PC-9 (cell line): ENCODE measurements at regions not wholly inside any gene's neighbourhood (a gene's known extent, or its start where the extent isn't known, plus 50 kb on each side); places are given as distances from the start of the nearest gene placed in this dataset.

Source experiments
- BruUV-seq: library from RNA; stranded (reverse); fragments of 400-500 nt; replicated peaks from 2 replicates; lab custom pipeline; 2021; lab: Mats Ljungman, UMichigan
- CTCF ChIA-PET: fragments of 300-600 bp; sonication (Branson Sonifier 250); formaldehyde crosslinking; loops from one replicate; lab custom pipeline; 2022; ENCODE audit warnings: antibody characterized with exemption; lab: Charles Lee
- POLR2A ChIA-PET: fragments of 300-600 bp; sonication (Branson Sonifier 250); formaldehyde crosslinking; loops from one replicate; lab custom pipeline; 2022; ENCODE audit warnings: antibody characterized with exemption; ENCODE audit not compliant: unreplicated experiment; lab: Charles Lee
- DNase-seq, 2 experiments: peaks; one replicate each; pipeline versions ENCODE4 v3.0.0 to v3.0.0-alpha.2; 2015 to 2022; ENCODE audit warnings: mixed read lengths in 1 of 2
- H2AFZ ChIP-seq: fragments of 200-600 bp; sonication (generic); 2 replicates; pipeline ENCODE4 v1.8.1; 2017; ENCODE audit warnings: antibody characterized with exemption
- H3F3A ChIP-seq: fragments of 200-600 bp; sonication (generic); 2 replicates; pipeline ENCODE4 v1.8.1; 2017; ENCODE audit warnings: antibody characterized with exemption, mild to moderate bottlenecking, low read depth; ENCODE audit not compliant: insufficient read depth
- H3K27ac ChIP-seq: fragments of 200-600 bp; sonication (generic); 2 replicates; pipeline ENCODE4 v1.6.1; 2016; ENCODE audit warnings: mixed run types
- H3K27me3 ChIP-seq: fragments of 200-600 bp; sonication (generic); 2 replicates; pipeline ENCODE4 v1.6.1; 2016; ENCODE audit warnings: low read depth, mixed run types; ENCODE audit not compliant: insufficient read depth
- H3K36me3 ChIP-seq: fragments of 200-600 bp; sonication (generic); 2 replicates; pipeline ENCODE4 v1.6.1; 2016; ENCODE audit warnings: low read depth, mixed run types
- H3K4me1 ChIP-seq: fragments of 200-600 bp; sonication (generic); replicated peaks from 2 replicates; pipeline ENCODE4 v1.6.1; 2016; ENCODE audit warnings: mixed run types; ENCODE audit not compliant: insufficient read depth
- H3K4me2 ChIP-seq: fragments of 200-600 bp; sonication (generic); 2 replicates; pipeline ENCODE4 v1.6.1; 2017; ENCODE audit warnings: mixed run types
- H3K4me3 ChIP-seq: fragments of 200-600 bp; sonication (generic); 2 replicates; pipeline ENCODE4 v1.6.1; 2016; ENCODE audit warnings: mixed run types
- H3K79me2 ChIP-seq: fragments of 200-600 bp; sonication (generic); 2 replicates; pipeline ENCODE4 v1.6.1; 2017; ENCODE audit warnings: low read depth, mixed run types
- H3K9me2 ChIP-seq: fragments of 200-600 bp; sonication (generic); 2 replicates; pipeline ENCODE4 v1.8.1; 2017; ENCODE audit warnings: mild to moderate bottlenecking; ENCODE audit not compliant: insufficient read depth
- H3K9me3 ChIP-seq: fragments of 200-600 bp; sonication (generic); 2 replicates; pipeline ENCODE4 v1.8.1; 2016; ENCODE audit warnings: low read depth; ENCODE audit not compliant: insufficient read depth
- H4K20me1 ChIP-seq: fragments of 200-600 bp; sonication (generic); 2 replicates; pipeline ENCODE4 v1.8.1; 2017; ENCODE audit not compliant: insufficient read depth
- CTCF ChIP-seq: fragments of 200-600 bp; sonication (generic); conservative IDR thresholded peaks from 2 replicates; pipeline ENCODE4 v1.6.1; 2017; ENCODE audit warnings: mixed run types, antibody characterized with exemption, mild to moderate bottlenecking, moderate library complexity
- EZH2 ChIP-seq: fragments of 200-600 bp; sonication (generic); IDR thresholded peaks from 2 replicates; pipeline ENCODE4 v1.8.0; 2017; ENCODE audit warnings: antibody characterized with exemption, low read depth
- intact Hi-C: fragments of 100-400 bp; cut with micrococcal nuclease; formaldehyde crosslinking; loops from one replicate; pipeline ENCODE4 v1.10.0; 2022; ENCODE audit not compliant: unreplicated experiment

GRCh38 chrX:721354-721753 lies 90.8 kb downstream of the SHOX start:
- Histone ChIP-seq H3K27ac (no peak overlapping the region), H3K9me3 (no peaks in the 10 kb centered on the region), H2AFZ (no peak overlapping the region), H3K4me3 (no peak overlapping the region), H4K20me1 (no peaks in the 10 kb centered on the region), H3K4me1 (no peaks in the 10 kb centered on the region), H3K9me2 (no peaks in the 10 kb centered on the region), H3K36me3 (no peaks in the 10 kb centered on the region), H3K4me2 (no peak overlapping the region), H3K27me3 (no peaks in the 10 kb centered on the region), H3F3A (no peaks in the 10 kb centered on the region), H3K79me2 (no peaks in the 10 kb centered on the region)
- TF ChIP-seq EZH2 (no peak), CTCF (no peak)
- ChIA-PET CTCF (no interaction called here), POLR2A (no interaction called here)
- BruUV-seq = no TSS peak
- DNase-seq = no peak
- intact Hi-C loops = no loop called here

GRCh38 chrX:720825-721224 lies 90.2 kb downstream of the SHOX start:
- Histone ChIP-seq H3F3A (no peaks in the 10 kb centered on the region), H3K9me2 (no peaks in the 10 kb centered on the region), H3K27me3 (no peaks in the 10 kb centered on the region), H4K20me1 (no peaks in the 10 kb centered on the region), H3K4me1 (no peaks in the 10 kb centered on the region), H3K27ac (no peak overlapping the region), H3K9me3 (no peaks in the 10 kb centered on the region), H2AFZ (no peak overlapping the region), H3K79me2 (no peaks in the 10 kb centered on the region), H3K4me2 (no peak overlapping the region), H3K36me3 (no peaks in the 10 kb centered on the region), H3K4me3 (no peak overlapping the region)
- POLR2A ChIA-PET = no interaction called here
- CTCF ChIA-PET = no interaction called here
- TF ChIP-seq EZH2 = no peak
- TF ChIP-seq CTCF = no peak
- BruUV-seq = no TSS peak
- no peak for DNase-seq
- intact Hi-C loops = no loop called here

GRCh38 chrX:720250-720649 lies 89.7 kb downstream of the SHOX start:
- Histone ChIP-seq H3K4me3 (no peak overlapping the region), H3K36me3 (no peaks in the 10 kb centered on the region), H3F3A (no peaks in the 10 kb centered on the region), H3K4me2 (no peak overlapping the region), H2AFZ (no peak overlapping the region), H3K4me1 (no peaks in the 10 kb centered on the region), H4K20me1 (no peaks in the 10 kb centered on the region), H3K9me2 (no peaks in the 10 kb centered on the region), H3K27me3 (no peaks in the 10 kb centered on the region), H3K9me3 (no peaks in the 10 kb centered on the region), H3K79me2 (no peaks in the 10 kb centered on the region), H3K27ac (no peak overlapping the region)
- intact Hi-C loops = no loop called here
- no TSS peak for BruUV-seq
- CTCF ChIA-PET = no interaction called here
- POLR2A ChIA-PET = no interaction called here
- DNase-seq = no peak
- TF ChIP-seq CTCF (no peak), EZH2 (no peak)
